ENCODE measurements at regions not wholly inside any gene's neighbourhood (a gene's known extent, or its start where the extent isn't known, plus 50 kb on each side); places are given as distances from the start of the nearest gene placed in this dataset.

DNA sequence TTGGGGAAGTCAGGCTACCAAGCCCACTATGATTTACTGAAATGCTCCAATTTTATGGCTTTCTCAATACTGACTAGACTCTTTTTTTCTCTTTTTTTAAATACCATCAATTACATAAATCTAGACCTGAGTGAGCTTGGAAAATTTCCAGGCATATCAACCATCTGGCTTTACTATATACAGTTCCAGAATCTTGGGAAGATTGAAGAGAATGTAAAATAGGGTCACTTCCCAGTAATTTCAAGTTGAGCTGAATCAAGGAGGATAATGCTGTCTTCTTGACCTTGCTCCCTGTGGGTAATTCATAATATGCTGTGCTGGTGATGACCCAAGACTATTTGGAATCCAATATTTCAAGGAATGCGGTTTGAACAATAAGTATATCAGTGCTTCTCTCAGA, 108.1 kb downstream of the MAP3K21 start:
- no peak for FAIRE-seq
- DNase-seq (ENCODE audit: insufficient read length, low spot score) = no peak
- TF ChIP-seq TAF1 (IDR thresholded peaks at IDR 0.05; ENCODE audit: low read depth, low read length) = no peak

DNA sequence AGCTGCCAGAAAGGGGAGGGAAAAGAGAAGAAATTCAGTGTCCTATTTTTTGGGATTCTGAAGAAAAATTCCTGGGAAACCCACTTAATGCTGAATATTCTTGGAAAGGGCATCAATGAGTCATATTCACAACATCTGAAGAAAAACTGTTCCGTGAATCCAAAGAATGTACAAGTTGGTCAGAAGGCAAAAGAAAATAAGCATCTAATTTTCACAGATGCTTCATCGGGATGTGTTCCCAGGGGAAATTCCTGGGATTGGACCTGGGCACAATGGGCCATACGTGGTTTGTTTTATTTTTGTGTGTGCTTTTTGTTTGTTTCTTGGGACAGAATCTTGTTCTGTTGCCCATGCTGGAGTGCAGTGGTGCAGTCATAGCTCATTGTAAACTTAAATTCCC, 112.2 kb downstream of the MAP3K21 start:
- no peak for FAIRE-seq
- no peak for DNase-seq (ENCODE audit: insufficient read length, low spot score)
- TF ChIP-seq SPI1 (IDR thresholded peaks at IDR 0.05; ENCODE audit: low read depth, low read length) = no peak
- TF ChIP-seq PAX5 (IDR thresholded peaks at IDR 0.05; ENCODE audit: insufficient read depth, low read length, severe bottlenecking) = no peak
- no peak for TF ChIP-seq POLR2AphosphoS5 (IDR thresholded peaks at IDR 0.05; ENCODE audit: low read depth, low read length)
- TF ChIP-seq TAF1 (IDR thresholded peaks at IDR 0.05; ENCODE audit: low read depth, low read length) = no peak
- TF ChIP-seq POLR2A (IDR thresholded peaks at IDR 0.05; ENCODE audit: low read depth, low read length) = no peak
- no peak for TF ChIP-seq POU2F2 (IDR thresholded peaks at IDR 0.05; ENCODE audit: low read depth, low read length)

DNA sequence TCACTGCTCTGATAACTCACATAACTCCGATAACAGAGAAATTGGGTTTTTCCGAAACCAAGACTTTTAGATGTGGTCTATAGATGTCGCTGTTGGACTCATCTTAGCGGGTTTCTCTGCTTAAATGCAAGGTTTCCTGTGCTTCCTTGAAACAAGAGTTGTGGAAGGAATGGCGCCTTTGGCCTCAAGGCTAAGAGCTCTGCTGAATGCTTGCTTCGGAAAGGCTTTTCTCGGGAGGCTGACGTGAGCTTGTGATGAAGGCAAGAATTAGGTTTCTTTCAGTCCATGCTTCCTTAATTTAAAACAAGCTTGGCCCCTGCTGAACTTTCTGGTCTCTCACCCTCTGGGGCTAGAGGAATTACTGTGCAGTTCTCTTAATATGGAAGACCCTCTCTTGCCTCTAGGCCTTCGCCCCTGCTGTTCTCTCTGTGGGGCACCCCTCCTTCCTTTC, 113.5 kb downstream of the MAP3K21 start:
- TF ChIP-seq TAF1 (IDR thresholded peaks at IDR 0.05; ENCODE audit: low read depth, low read length) (no peak), SPI1 (IDR thresholded peaks at IDR 0.05; ENCODE audit: low read depth, low read length) (no peak)
- FAIRE-seq (peak; percentile 54), DNase-seq (ENCODE audit: insufficient read length, low spot score) (no peak)

DNA sequence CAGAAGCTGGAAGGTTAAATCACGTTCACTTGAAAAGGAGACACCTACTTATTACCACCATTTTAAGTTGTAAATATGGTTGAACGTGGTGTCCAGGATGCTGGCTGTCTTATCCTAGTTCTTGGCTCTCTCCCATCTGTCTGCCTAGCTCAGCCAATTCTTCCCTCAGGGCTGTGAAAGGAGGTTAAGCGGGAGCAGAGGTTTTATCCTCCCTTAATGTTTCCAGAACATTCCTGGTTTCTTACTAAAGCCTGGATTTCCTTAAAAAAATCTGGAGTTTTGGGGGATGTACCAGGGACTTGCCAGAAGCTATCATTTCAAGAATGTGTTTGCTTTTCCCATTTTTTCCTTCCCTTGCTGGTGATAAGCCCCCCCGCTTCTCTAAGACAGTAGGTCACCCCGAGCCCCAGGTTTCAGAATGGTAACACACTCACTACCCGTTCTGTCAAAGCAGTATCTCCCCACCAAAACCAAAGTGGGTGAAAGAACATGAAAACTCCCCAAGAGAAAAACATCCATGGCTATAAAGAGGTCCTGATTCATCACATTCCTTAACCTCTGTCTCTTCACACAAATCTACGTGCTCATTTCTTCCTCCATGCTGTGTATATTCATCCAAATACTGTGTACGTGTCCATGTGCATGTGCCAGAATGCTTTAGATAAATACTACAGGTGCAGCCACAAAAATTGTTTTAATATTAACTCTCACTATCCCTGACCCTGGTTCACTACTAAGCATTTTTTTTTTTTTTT, 114.7 kb downstream of the MAP3K21 start:
- TF ChIP-seq POU2F2 (IDR thresholded peaks at IDR 0.05; ENCODE audit: low read depth, low read length) (no peak), POLR2A (IDR thresholded peaks at IDR 0.05; ENCODE audit: low read depth, low read length) (no peak), POLR2AphosphoS5 (IDR thresholded peaks at IDR 0.05; ENCODE audit: low read depth, low read length) (no peak), SPI1 (IDR thresholded peaks at IDR 0.05; ENCODE audit: low read depth, low read length) (no peak), PAX5 (IDR thresholded peaks at IDR 0.05; ENCODE audit: insufficient read depth, low read length, severe bottlenecking) (no peak), TAF1 (IDR thresholded peaks at IDR 0.05; ENCODE audit: low read depth, low read length) (no peak)
- DNase-seq (ENCODE audit: insufficient read length, low spot score) (no peak), FAIRE-seq (no peak)

DNA sequence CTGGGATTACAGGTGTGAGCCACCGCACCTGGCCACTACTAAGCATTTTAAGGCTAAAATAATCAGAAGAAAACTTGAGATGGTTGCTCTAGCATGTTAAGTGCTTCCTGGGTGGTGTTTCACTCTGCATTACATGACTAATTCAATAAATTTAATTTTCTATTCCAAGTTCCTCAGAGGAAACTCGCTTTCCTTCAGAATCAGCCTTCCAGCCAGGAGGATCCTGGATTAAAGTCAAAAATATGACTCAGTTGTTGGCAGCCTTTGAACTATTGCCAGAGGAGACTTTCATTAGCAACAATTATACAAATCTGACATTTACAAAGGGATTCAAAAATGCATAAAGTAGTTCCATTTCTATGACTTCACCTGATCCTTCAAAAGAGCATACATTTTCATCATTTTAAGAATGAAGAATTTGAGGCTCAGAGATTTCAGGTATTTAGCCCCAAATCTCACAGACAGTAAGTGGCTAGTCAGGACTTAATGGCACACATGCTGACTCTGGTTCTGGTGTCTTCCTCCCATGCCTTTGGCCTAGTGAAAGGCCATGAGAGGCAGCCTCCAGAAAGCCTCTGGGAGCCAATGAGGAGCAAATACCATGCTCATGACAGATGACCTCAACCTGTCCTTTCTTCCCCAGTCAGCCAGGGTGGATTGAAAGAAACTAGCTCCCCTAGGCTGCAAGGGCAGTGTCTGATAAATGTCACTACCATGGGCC, 115.7 kb downstream of the MAP3K21 start:
- no peak for TF ChIP-seq POLR2A (IDR thresholded peaks at IDR 0.05; ENCODE audit: low read depth, low read length)
- TF ChIP-seq SPI1 (IDR thresholded peaks at IDR 0.05; ENCODE audit: low read depth, low read length) = no peak
- no peak for TF ChIP-seq PAX5 (IDR thresholded peaks at IDR 0.05; ENCODE audit: insufficient read depth, low read length, severe bottlenecking)
- no peak for TF ChIP-seq TAF1 (IDR thresholded peaks at IDR 0.05; ENCODE audit: low read depth, low read length)
- TF ChIP-seq POLR2AphosphoS5 (IDR thresholded peaks at IDR 0.05; ENCODE audit: low read depth, low read length) = no peak
- TF ChIP-seq POU2F2 (IDR thresholded peaks at IDR 0.05; ENCODE audit: low read depth, low read length) = no peak
- DNase-seq (ENCODE audit: insufficient read length, low spot score) (no peak), FAIRE-seq (no peak)

DNA sequence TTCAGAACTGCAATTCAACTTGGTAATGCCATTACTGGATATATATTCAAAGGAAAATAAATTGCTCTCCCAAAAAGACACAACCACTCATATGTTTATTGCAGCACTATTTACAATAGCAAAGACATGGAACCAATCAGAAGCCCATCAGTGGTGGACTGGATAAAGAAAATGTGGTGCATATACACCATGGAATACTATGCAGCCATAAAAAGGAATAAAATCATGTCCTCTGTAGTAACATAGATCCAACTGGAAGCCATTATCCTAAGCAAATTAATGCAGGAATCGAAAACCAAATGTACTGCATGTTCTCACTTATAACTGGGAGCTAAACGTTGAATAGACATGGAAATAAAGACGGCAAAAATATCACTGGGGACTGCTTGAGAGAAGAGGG, 117.0 kb downstream of the MAP3K21 start:
- no peak for DNase-seq (ENCODE audit: insufficient read length, low spot score)
- TF ChIP-seq POLR2A (IDR thresholded peaks at IDR 0.05; ENCODE audit: low read depth, low read length) = no peak
- no peak for TF ChIP-seq SPI1 (IDR thresholded peaks at IDR 0.05; ENCODE audit: low read depth, low read length)
- no peak for TF ChIP-seq TAF1 (IDR thresholded peaks at IDR 0.05; ENCODE audit: low read depth, low read length)
- no peak for TF ChIP-seq POU2F2 (IDR thresholded peaks at IDR 0.05; ENCODE audit: low read depth, low read length)
- no peak for TF ChIP-seq PAX5 (IDR thresholded peaks at IDR 0.05; ENCODE audit: insufficient read depth, low read length, severe bottlenecking)
- no peak for TF ChIP-seq POLR2AphosphoS5 (IDR thresholded peaks at IDR 0.05; ENCODE audit: low read depth, low read length)
- no peak for FAIRE-seq

DNA sequence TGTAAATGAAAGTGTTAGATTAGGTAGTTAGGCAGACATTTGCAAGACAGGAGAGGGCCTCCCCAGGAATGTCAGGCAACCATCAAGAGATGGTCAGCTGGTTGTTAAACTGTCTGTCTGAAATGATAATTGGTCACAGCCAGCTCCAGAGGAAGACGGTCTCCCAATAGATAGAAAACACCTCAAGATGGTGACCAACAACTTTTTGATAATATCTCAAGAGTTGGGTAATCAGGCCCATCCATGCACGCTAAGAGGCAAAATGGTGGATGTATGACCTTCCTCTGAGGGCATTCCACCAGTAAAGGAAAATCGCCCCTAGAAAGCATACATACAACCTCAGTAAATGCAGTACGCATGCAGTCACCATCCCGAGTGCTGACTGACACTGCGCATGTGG, 118.2 kb downstream of the MAP3K21 start:
- TF ChIP-seq POLR2AphosphoS5 (IDR thresholded peaks at IDR 0.05; ENCODE audit: low read depth, low read length) (no peak), SPI1 (IDR thresholded peaks at IDR 0.05; ENCODE audit: low read depth, low read length) (no peak), TAF1 (IDR thresholded peaks at IDR 0.05; ENCODE audit: low read depth, low read length) (no peak), POLR2A (IDR thresholded peaks at IDR 0.05; ENCODE audit: low read depth, low read length) (no peak), PAX5 (IDR thresholded peaks at IDR 0.05; ENCODE audit: insufficient read depth, low read length, severe bottlenecking) (no peak), POU2F2 (IDR thresholded peaks at IDR 0.05; ENCODE audit: low read depth, low read length) (no peak)
- DNase-seq (ENCODE audit: insufficient read length, low spot score) = no peak
- no peak for FAIRE-seq

DNA sequence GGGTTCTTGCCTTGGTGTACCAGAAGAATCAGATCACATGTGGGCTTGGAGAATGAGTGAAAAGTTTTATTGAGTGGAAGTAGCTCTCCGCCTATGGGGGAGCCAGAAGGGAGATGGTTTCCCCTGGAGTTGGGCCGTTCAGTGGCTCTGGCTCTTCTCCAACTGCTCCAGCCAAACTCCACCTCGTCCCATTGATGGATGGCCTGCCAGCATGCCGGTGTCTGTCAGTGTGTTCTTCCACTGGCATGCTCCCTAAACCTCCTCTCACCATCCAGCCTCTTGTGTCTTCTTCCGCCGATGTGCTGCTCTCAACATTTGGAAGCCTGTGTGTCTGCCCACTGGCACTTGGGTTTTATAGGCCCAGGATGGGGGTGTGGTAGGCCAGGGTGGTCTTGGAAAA, 119.4 kb downstream of the MAP3K21 start:
- FAIRE-seq = no peak
- TF ChIP-seq POLR2A (IDR thresholded peaks at IDR 0.05; ENCODE audit: low read depth, low read length) (no peak), POU2F2 (IDR thresholded peaks at IDR 0.05; ENCODE audit: low read depth, low read length) (no peak), POLR2AphosphoS5 (IDR thresholded peaks at IDR 0.05; ENCODE audit: low read depth, low read length) (no peak)
- DNase-seq (ENCODE audit: insufficient read length, low spot score) = no peak

DNA sequence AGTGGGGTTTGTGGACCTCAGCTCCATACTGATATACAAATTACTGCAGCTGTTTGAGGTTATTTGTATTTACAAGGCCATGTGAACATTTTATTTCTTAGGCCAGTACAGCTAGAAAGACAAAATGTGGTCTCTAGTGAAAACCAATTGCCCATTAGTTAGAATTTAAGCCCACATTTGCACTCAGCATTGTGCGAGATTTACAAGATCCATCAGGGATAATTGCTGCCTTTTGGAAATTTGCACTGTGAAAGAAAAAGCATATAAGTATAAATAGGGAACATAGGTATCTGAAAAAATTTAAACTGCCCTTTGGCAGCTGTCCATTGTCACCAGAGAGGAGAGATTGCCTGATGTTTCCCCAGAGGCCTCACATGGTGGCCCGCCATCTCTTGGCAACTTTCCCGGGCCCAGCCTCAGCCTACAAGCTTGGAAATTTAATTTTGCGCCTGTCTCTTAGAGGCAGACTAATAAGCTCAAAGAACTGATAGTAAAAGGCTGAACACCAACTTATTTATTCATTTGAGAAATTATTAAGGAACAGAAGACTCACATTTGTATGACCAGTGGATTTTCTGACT, 120.7 kb downstream of the MAP3K21 start:
- TF ChIP-seq POU2F2 (IDR thresholded peaks at IDR 0.05; ENCODE audit: low read depth, low read length) (no peak), POLR2A (IDR thresholded peaks at IDR 0.05; ENCODE audit: low read depth, low read length) (no peak), POLR2AphosphoS5 (IDR thresholded peaks at IDR 0.05; ENCODE audit: low read depth, low read length) (no peak), PAX5 (IDR thresholded peaks at IDR 0.05; ENCODE audit: insufficient read depth, low read length, severe bottlenecking) (no peak), TAF1 (IDR thresholded peaks at IDR 0.05; ENCODE audit: low read depth, low read length) (no peak), SPI1 (IDR thresholded peaks at IDR 0.05; ENCODE audit: low read depth, low read length) (no peak)
- no peak for DNase-seq (ENCODE audit: insufficient read length, low spot score)
- no peak for FAIRE-seq

DNA sequence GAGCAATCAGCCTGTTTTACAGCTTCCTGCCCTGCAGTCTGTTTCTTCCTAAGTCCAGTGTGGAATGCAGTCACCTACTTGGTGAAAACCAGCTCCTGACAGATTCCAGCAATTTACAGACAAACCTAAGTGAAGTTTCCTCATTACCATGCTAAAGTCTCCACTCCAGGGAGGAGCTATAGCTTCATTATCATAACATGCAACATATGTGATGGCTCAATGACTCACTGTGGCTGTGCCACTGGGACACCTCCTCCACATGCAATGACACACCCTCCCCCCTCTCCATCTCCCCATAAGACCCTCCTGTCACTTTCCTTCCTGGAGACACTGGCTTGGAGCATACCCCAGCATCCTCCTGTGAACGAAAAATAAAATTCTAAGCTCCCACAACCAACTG, 125.2 kb downstream of the MAP3K21 start:
- no peak for TF ChIP-seq TAF1 (IDR thresholded peaks at IDR 0.05; ENCODE audit: low read depth, low read length)
- TF ChIP-seq SPI1 (IDR thresholded peaks at IDR 0.05; ENCODE audit: low read depth, low read length) = no peak
- no peak for TF ChIP-seq POLR2AphosphoS5 (IDR thresholded peaks at IDR 0.05; ENCODE audit: low read depth, low read length)
- TF ChIP-seq POU2F2 (IDR thresholded peaks at IDR 0.05; ENCODE audit: low read depth, low read length) = no peak
- no peak for TF ChIP-seq POLR2A (IDR thresholded peaks at IDR 0.05; ENCODE audit: low read depth, low read length)
- TF ChIP-seq PAX5 (IDR thresholded peaks at IDR 0.05; ENCODE audit: insufficient read depth, low read length, severe bottlenecking) = no peak
- no peak for DNase-seq (ENCODE audit: insufficient read length, low spot score)
- FAIRE-seq = no peak
